Stimulated activated CD8-positive, alpha-beta memory T cell treated with anti-CD3 and anti-CD28 coated beads, Interleukin-15, amount 100 ng/mL, for 24 hours (primary cell): ENCODE measurements at regions not wholly inside any gene's neighbourhood (a gene's known extent, or its start where the extent isn't known, plus 50 kb on each side); places are given as distances from the start of the nearest gene placed in this dataset.
"Not testable (repeated sequence)": the region's sequence is repeated elsewhere in the genome, so short reads cannot be mapped to it uniquely, and the experiment has no call there.

Experiments
- DNase-seq: peaks from one replicate; pipeline ENCODE4 v3.0.0-alpha.2; 2020; ENCODE audit warnings: low read depth

- DNase-seq = not testable (repeated sequence)
Observed at GRCh38 chr5:177664737-177665136, 64.8 kb downstream of the B4GALT7 start.

DNA sequence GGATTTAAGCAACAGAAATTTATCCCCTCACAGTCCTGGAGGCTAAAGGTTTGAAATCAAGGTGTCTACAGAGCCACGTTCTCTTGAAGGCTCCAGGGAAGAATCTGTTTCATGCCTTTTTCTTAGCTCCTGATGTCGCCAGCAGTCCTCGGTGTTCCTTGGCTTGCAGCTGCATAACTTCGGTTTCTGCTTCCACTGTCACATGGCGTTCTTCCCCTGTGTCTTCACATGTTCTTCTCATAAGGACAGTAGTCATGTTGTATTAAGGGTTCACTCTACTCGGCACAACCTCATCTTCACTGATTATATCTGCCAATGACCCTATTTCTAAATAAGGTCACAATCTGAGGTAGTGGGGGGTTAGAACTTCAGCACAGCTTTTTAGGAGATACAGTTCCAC lies 65.2 kb downstream of the B4GALT7 start:
- DNase-seq = not testable (repeated sequence)

- not testable (repeated sequence) for DNase-seq
Observed at GRCh38 chr5:177665960-177666359, 66.0 kb downstream of the B4GALT7 start.

DNA sequence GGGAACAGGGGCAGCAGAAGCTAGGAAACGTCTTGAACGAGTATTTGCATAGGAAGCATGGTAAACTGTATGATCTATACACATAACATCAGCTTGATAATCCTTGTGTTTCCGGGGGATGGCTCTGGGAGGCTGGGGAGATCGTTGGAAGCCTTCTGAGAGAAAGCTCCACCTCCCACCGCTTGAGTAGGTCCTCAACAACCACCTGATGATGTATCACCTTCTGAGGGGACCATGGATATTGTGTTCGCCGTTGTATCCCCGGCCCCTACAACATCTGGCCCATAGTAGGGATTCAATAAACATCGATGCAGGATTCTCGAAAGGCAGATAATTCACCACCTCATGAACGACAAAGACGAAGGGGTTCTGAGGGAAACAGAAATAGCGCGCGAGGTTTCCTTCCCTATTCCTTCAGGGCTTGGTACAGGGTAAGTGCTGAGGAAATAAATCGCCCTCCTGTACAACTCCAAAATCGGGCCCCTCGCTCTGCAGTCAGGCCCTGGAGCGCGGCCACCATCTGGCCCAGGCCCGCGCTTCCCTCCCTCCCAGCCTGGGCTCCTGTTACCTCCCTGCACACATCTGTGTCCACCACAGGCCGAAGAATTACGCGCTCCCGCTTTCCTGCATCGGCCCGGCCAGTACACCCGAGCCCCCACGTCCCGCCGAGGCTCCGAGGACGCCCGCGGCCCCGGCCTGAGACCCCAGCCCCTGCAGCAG lies 71.3 kb downstream of the B4GALT7 start:
- not testable (repeated sequence) for DNase-seq

GRCh38 chr5:177671755-177672690 lies 72.1 kb downstream of the B4GALT7 start:
- DNase-seq = peak; percentile 38
